ENCODE measurements at regions not wholly inside any gene's neighbourhood (a gene's known extent, or its start where the extent isn't known, plus 50 kb on each side); places are given as distances from the start of the nearest gene placed in this dataset.
"Not testable (repeated sequence)": the region's sequence is repeated elsewhere in the genome, so short reads cannot be mapped to it uniquely, and the experiment has no call there.

DNA sequence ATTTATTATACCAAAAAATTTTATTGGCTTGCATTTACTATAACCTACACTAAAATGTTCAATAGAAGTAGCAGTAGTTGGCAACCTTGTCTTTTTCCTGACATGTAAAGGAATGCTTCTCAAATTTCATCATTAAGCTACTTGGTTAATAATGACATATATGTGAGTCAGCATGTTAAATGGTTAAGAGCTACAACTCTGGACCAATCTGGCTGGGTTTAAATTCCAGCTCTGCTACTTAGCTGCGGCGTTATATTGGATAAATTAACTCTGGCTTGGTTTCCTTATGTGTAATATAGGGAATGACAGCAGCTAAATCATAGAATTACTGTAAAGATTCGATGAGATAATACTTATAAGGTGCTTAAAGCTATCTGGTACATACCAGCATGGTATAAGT, 53.7 kb upstream of the OTOGL start:
- DNase-seq (ENCODE audit: low read depth in 2 of 2), result peak in 1 of 2 donors; percentile 10

DNA sequence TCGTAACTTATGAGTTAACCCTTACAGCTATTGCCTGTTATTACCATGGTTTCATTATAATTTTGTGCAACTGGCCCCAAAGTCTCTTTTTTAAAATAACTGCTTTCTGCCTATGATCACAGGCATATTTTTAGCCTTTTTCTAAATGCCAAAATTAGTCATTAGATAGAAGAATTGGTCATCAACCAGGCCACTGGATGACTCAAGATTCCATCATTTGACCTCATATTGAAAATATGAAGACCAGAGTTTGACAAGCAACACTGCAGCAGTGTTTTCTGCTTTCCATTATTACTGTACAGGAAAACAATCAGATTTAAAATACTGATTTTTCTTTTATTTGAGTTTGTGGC, 54.7 kb upstream of the OTOGL start:
- peak in 1 of 2 donors; percentile 75 for DNase-seq (ENCODE audit: low read depth in 2 of 2)

DNA sequence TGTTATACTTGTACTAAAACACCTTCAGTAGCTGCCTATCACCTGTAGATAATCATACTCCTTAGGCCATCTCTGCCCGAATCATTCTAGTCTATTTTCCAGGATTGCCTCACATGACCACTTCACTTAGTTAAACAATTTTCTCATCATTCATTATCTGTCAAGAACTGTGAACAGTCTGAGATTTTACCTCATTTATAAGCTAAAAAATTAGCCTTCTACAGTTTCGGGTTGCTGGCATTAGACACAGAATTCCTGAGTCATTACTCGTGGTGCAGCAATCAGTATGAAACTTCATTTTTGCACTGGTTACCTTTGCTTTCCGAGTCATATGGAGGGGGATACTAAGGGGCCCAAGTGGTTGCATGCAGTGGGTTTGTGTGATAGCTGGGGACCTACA, 57.6 kb upstream of the OTOGL start:
- DNase-seq (ENCODE audit: low read depth in 2 of 2), result peak in 1 of 2 donors; percentile 22

DNA sequence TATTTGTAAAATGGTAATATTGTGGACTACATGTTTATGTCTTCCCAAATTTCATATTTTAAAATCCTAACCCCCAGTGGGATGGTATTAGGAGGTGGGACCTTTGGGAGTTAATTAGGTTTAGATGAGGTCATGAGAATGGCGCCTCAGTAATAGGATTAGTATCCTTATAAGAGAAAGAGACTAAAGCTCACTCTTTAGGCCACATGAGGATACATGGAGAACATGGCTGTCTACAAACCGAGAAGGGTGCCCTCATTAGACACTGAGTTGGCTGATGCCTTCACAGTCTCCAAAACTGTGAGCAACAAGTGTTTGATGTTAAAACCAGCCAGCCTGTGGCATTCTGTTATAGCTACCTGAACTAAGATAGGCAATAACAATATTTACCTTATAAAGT, 58.3 kb upstream of the OTOGL start:
- no peak for DNase-seq (ENCODE audit: low read depth in 2 of 2)

DNA sequence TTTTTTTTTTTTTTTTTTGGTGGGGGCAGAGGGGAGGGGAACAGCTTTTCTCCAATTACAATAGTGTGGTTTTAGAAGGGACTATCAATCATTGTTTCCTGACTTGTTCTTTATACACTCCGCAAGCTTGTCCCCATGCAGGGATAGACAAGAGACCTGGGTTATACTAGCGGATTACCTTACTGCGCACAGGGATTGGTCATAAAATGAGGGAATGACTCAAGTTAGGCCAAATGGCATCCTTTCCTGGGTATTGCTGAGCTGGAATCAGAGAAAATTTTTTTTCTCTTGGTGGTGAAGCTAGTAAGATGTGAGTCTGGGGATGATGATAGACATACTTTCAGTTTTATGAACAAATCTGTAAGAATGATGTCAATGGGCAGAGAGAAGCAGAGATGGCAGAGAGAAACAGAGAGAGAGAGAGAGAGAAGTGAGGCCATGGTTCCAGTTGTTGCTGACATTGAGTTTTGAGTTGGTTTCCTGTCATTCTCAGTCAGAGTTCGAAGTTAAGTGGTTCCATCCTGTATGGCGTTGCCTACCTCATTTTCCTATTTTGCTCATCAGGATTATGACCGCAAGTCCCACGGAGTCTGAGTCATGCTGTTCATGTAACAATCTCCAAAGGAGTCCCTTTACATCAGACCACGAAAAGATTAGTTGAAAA, 59.1 kb upstream of the OTOGL start:
- peak in 1 of 2 donors; percentile 56 for DNase-seq (ENCODE audit: low read depth in 2 of 2)

DNA sequence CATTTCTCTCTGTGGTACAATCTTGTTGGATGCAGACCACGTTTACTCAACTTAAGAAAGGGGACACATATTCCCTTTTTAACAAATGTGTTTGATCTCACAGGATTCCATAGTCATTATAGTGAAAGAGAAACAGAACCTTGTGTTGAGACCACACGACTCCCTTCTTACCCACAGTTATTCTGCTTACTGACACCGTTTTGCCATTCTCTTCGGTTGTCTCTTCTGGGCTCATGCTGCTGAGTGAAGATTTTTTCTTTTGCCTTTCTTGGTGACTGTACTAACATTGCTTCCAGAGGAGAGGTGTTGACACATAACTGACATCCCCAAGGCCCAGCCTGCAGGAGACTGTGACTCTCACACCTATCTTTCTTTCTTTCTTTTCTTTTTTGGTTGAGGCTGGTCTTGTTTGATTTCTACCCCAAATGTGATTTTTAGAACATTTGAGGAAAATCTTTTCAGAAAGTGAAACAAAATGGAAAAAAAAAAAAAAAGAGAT, 61.2 kb upstream of the OTOGL start:
- no peak for DNase-seq (ENCODE audit: low read depth in 2 of 2)

DNA sequence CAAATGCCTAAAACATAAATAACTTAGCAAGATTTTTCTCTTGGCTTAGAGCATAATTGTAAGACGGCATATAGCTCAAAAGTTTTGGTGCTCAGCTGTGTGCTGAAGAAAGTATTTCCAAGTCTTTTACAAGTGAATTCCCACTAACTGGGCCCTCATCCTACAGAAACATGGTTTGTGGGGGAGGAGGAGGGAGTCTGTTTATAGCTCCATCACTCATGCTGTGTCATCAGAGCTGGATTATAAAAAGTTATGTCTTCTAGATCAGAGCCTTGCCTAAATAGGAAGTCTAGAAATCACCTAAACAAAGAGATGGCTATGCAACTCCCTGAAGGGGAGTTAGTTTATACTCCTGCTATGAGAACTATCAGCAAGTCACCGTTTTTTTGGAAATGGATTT, 65.9 kb upstream of the OTOGL start:
- DNase-seq (ENCODE audit: low read depth in 2 of 2), result peak in 1 of 2 donors; percentile 39

DNA sequence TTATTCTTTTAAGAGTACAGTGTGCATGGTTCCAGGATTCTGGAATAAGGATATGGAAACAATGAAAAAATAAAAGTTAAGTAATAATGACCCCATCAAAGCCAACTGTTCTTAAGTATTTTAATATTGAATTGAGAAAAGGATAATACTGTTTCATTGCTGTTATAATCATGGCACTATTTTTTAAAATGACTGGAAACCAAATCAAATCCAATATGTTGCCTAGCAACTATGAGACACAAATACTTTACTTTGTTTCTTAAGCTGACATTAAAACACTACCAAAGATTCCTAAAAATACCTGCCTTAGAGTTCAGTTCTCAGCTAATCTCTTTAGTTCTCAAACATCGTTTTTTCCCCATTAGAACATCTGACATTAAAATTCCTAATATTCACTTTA, 66.4 kb upstream of the OTOGL start:
- no peak for DNase-seq (ENCODE audit: low read depth in 2 of 2)

DNA sequence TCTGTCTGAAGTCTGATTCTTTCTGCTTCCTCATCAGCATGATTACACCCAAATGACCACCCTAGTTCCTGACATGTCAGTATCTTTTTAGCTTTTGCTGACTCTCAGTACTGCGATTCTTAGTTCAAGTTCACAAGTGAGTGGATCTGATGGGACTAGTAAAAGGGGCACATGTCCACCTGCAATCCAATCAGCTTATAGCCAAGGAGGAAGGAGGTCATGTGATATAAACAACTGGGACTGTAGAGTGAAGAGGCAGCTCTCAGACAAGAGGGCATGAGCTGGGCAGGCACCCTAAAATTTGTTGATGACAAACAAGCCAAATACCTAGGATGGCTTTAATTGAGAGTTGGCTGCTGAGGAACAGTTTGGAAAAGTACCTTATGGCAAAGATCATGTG, 68.1 kb upstream of the OTOGL start:
- DNase-seq (ENCODE audit: low read depth in 2 of 2), result no peak

DNA sequence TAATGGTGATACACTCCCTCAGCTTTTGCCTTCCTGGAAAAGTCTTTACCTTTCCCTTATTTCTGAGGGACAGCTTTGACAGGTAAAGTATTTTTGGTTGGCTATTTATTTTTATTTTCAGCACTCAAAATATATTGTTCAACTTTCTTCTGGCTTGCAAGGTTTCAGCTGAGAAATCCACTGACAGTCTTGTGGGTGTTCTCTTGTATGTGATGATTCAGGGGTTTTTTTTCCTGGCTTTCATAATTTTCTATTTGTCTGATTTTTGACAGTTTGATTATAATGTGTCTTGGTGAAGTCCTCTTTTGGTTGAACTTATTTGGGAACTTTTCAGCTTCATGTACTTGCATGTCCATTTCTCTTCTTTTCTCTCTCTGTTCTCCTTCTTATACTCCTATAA, 73.7 kb upstream of the OTOGL start:
- DNase-seq (ENCODE audit: low read depth in 2 of 2), result no peak

DNA sequence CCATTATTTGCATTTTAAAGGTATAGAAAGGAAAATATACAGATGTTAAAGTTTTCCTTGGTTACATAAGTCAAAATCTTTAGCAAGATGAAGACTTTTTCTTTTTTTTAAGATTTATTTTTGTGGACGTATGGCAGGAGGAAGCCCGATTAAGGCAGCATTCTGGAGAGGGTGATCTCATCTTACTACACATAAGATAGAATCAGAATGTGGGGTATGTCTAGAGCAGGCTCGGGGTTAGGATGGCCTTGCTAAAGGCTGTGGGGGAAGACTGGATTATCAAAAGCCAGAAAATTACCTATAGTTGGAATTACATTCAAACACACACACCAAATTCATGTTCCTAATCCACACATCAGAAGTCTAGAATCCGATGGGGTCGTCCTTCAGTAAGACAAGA, 79.6 kb upstream of the OTOGL start:
- no peak for DNase-seq (ENCODE audit: low read depth in 2 of 2)

DNA sequence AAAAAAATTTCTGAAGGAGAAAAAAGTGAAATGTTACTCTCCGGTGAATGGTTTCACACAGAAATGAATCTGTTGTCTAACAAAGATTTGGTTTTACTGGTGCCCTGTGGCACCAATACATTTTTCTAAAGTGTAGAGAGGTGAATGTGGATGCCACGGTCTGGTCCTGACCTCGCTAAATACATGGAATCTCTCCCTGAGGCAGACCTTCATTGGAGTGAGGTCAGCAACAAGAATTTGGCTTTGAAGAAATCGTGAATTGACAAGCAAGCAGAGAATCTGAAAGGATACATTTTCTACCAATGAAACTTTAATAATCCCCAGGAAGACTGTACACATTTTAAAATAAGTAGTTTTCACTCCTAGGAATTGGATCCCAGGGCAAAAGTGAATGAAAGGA, 81.2 kb upstream of the OTOGL start:
- no peak for DNase-seq (ENCODE audit: low read depth in 2 of 2)

DNA sequence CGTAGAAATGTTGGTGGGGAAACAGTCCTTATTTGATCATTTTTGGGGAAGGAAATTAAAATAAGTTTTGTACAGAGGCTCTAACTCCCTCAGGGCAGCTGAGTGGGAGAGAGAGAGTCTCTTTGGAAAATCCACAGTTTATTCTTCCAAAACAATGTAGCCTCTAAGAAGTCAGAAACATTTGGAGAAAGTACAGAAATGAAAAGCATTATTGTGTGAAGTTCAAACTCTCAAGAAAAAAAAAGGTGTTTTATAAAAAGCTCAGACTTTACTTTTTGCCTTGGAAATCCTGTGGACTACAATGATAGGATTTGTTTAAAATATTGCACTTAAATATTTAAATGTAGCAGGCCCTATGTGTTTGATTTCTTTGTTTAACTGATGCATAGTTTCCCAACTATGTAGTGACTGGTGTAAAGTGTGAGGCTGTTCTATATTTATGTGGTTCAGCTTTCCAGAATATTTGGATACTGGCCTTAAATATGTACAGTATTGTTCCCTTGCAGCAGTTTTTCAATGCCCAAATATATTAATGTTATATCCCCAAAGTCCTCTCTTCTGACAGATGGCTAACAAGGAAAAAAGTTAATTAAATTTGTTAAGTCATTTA, 82.0 kb upstream of the OTOGL start:
- no peak for DNase-seq (ENCODE audit: low read depth in 2 of 2)

DNA sequence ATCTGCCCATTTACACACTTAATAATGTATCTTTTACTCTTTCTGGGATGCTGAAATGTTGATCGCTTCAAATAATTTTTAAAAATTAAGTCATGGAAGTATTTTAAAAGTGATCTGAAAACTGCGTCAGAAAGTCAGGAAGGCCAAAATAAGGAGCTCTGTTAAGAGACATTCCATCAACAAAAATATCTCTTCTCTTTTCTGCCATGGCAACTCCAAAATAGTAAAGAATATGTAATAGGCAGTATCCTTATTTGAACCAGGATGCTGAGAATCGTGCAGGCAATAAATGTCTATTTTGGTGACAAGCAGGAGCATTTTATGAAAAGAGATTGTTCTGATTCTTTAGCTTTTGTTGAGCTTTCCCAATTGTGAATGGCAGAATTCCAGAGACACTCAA, 81.8 kb upstream of the PPP1R12A start:
- no peak for DNase-seq (ENCODE audit: low read depth in 2 of 2)

DNA sequence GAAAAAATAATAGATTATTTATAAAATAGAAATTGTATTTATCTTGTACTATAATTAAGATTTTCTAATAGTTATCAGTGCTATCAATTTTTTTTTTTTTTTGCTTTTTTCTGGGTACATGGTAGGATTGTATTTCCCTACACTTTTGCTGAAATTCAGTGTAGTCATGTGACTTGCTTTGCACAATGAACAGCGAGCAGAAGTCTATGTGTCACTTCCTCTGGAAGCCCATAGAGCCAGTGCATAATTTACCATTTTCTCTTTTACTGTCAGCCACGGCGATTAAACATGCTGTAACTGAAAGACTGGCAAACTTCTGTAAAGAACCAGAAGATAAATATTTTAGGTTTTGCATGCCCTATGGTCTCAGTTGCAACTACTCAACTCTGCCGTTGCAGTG, 80.8 kb upstream of the PPP1R12A start:
- no peak for DNase-seq (ENCODE audit: low read depth in 2 of 2)

DNA sequence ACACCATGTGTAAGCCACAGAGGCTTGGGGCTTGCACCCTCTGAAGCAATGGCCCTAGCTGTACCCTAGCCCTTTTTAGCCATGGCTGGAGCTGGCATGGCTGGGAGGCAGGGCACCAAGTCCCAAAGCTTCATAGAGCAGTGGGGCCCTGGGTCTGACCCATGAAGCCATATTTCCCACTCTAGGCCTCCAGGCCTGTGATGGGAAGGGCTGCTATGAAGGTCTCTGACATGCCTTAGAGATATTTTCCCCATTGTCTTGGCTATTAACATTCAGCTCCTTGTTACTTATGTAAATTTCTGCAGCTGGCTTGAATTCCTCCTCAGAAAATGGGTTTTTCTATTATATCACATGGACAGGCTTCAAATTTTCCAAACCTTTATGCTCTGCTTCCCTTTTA, 68.8 kb upstream of the PPP1R12A start:
- DNase-seq (ENCODE audit: low read depth in 2 of 2), result not testable (repeated sequence)

DNA sequence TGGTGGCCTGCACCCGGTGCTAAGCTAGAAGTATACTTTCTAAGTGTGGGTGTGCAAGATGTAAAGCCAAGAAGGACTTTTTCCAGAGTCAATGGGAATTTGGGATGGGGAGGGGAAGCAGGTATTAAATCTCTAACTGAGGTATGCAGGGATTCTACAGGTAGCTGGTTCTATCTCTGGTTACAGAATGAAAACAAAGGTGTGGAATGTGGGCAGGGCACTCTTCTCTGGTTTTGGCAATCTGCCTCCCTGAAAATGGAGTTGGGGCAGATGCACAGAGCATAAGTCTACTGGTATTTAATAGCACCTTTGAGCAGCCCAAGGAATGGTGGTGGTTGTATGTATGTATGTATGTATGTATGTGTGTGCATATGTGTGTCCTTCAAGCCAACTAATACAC, 66.7 kb upstream of the PPP1R12A start:
- no peak for DNase-seq (ENCODE audit: low read depth in 2 of 2)

DNA sequence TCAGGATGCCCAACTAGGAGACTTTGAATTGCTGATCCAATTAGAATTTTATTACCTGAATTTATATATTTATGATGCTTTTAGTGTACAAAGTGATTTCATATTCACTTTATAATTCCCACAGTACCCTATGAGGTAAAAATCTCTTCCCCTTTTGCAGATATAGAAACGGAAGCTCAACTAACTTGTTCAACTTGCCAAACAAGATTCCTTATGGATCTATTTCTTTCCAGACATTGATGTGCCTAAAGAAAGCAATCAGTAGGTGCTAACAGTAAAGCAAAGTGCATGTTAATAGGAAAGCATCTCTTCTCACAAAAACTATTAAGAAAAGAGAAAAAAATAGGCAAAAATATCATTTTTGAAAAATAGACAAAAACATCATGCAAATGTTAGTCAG, 65.9 kb upstream of the PPP1R12A start:
- no peak for DNase-seq (ENCODE audit: low read depth in 2 of 2)

DNA sequence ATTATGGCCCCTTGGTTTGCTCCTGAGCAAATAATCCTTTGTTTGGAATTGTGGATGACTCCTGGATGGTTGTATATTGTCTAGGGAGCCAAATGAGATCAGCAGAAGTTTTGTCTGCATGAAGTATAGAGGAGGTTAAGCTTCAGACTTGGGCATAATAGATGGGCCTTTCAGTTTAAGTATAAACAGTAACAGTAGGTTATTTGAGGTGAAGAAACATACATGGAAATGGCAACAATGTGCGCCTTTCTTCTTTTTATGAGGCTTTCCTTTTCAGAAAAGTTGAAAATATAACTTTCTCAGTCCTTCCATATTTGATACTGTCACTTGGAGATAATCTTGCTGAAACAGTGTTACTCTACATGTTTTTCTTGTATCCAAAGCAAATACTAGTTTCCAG, 63.7 kb upstream of the PPP1R12A start:
- DNase-seq (ENCODE audit: low read depth in 2 of 2), result no peak

DNA sequence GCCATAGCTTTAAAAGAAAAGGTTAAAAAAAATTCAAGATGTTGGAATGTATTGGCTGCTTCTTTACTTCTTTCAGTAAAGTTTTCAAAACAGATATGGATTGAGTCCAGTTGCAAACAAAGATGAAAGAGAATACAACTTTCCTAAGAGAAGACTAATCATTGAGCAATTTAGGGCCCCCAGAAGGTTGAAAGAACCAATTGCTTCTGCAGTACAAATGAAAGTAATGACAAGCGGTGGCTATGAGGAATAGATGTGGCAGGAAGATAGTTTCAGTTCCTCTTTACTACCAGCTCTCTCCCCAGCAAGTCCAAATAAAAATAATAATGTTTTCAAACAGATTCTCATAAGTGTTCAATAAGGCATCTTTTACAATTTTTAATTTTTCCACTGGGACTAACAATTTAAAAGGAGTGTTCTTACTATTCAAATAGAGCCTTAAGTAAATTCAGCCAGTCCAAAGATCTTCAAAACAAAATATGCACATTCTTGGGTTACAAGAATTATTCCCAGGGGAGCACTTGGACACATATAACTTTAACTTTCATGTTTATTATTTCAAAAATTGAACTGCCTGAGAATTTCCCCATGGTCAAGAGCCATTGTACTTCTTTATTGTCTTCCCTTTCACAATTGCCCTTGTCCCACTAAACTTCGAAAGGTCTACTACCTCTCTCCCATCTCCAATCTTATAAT, 62.3 kb upstream of the PPP1R12A start:
- no peak for DNase-seq (ENCODE audit: low read depth in 2 of 2)

DNA sequence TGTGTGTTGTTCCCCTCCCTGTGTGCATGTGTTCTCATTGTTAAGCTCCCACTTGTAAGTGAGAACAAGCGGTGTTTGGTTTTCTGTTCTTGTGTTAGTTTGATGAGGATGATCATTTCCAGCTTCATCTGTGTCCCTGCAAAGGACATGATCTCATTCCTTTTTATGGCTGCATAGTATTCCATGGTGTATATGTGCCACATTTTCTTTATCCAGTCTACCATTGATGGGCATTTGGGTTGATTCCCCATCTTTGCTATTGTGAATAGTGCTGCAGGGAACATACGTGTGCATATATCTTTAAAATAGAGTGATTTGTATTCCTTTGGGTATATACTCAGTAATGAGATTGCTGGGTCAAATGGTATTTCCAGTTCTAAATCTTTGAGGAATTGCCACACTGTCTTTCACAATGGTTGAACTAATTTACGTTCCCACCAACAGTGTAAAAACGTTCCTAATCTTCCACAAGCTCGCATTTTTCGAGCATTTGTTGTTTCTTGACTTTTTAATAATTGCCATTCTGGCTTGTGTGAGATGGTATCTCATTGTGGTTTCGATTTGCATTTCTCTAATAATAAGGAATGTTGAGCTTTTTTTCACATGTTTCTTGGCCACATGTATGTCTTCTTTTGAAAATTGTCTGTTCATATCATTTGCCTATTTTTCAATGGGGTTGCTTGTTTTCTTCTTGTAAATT, 60.6 kb upstream of the PPP1R12A start:
- not testable (repeated sequence) for DNase-seq (ENCODE audit: low read depth in 2 of 2)

DNA sequence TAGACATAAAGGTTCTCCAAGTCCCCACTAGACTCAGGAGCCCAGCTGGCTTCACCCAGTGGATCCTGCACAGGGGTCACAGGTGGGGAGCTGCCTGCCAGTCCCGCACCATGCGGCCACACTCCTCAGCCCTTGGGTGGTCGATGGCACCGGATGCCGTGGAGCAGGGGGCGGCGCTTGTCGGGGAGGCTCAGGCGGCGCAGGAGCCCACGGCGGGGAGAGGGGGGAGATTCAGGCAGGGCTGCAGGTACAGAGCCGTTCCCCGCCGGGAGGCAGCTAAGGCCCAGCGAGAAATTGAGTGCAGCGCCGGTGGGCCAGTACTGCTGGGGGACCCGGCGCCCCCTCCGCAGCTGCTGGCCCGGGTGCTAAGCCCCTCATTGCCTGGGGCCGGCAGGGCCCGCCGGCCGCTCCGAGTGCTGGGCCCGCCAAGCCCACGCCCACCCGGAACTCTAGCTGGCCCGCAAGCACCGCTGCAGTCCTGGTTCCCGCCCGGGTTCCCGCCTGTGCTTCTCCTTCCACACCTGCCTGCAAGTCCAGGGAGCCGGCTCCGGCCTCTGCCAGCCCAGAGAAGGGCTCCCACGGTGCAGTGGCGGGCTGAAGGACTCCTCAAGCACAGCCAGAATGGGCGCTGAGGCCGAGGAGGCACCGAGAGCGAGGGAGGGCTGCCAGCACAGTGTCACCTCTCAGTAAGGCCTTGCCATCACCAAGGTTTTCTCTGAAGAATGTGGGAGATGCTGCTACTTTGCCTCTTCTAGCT, 58.4 kb upstream of the PPP1R12A start:
- no peak for DNase-seq (ENCODE audit: low read depth in 2 of 2)

All from lung microvascular endothelial cell (primary cell).